ENCODE measurements at regions not wholly inside any gene's neighbourhood (a gene's known extent, or its start where the extent isn't known, plus 50 kb on each side); places are given as distances from the start of the nearest gene placed in this dataset.

DNA sequence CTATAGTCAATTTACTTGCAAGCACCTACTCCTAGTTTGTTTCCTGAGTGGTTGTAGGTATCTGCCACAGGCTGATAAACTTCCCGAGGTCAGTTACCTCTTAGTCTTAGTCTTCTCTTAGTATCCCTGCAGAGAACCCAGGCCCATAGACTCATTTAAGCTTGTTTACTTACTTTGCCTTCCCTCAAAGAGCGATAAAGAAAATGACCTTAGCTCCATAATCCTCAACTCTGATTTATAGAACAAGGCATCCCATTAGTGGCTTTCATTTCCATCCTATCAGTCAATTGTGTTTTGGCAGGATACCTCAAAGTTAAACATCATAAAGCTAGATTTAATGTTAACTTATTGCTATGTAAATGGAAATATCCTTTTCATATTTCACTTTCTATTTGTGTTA, 119.7 kb downstream of the UCHL5 start:
- no peak for DNase-seq (ENCODE audit: low read depth)

DNA sequence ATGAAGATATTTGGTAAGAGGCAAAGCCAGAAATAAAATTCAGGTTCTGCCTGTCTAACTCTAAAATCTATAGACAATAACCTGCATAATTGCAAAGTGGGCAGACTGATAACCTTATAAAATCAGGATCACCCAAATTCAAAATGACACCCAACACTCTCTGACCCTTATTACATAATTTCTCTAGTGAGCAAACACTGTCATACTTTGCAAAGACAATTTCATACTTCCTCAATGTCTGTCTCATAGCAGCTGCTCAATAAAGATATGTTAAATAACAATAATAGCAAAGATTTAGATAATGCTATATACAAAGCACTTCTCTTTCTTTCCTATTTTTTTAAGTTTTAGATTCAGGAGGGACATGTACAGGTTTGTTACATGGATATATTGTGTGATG, 118.5 kb downstream of the UCHL5 start:
- no peak for TF ChIP-seq CTCF (IDR thresholded peaks at IDR 0.05; ENCODE audit: control insufficient read depth, insufficient read depth, low read depth, low read length, missing control alignments)
- no peak overlapping the region for H3K4me3 ChIP-seq (ENCODE audit: control insufficient read depth, low read depth, low read length)
- no peak for DNase-seq (ENCODE audit: low read depth)

More for the DNA sequence above, 119.7 kb downstream of the UCHL5 start:
- H3K4me3 ChIP-seq (ENCODE audit: control insufficient read depth, low read depth, low read length): no peak overlapping the region
- no peak for TF ChIP-seq CTCF (IDR thresholded peaks at IDR 0.05; ENCODE audit: control insufficient read depth, insufficient read depth, low read depth, low read length, missing control alignments)

DNA sequence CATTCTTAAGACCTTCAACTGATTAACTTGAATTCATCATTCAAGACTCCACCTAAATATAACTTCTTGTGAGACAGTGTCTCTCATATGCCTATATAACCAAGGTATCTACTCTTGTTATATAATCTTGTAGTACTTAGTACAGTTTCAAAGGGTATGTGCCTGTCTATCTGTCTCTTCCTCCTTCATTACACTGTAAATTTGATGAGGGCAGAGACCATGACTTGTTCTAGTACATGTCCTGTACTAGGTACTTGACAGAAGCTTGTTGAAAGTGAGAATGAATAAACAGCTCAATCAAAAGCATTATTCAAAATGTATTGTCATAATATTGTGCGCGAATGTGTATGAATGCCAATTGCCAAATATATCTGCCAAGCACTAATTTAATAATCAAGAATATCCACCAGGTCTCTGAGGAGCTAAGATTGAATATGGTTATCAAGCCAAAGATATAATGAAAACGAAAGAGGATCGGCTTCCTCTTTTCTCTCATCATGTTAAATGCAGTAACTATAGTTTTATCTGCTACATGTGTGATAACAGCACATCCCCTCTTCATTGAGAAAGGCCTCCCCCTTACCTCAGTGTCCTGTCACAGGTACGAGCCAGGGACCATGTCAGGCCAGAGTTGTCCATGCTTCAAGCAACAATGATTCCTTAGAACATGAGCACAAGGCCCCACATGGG, 117.3 kb downstream of the UCHL5 start:
- DNase-seq (ENCODE audit: low read depth): no peak
- TF ChIP-seq CTCF (IDR thresholded peaks at IDR 0.05; ENCODE audit: control insufficient read depth, insufficient read depth, low read depth, low read length, missing control alignments): no peak
- no peak overlapping the region for H3K4me3 ChIP-seq (ENCODE audit: control insufficient read depth, low read depth, low read length)

DNA sequence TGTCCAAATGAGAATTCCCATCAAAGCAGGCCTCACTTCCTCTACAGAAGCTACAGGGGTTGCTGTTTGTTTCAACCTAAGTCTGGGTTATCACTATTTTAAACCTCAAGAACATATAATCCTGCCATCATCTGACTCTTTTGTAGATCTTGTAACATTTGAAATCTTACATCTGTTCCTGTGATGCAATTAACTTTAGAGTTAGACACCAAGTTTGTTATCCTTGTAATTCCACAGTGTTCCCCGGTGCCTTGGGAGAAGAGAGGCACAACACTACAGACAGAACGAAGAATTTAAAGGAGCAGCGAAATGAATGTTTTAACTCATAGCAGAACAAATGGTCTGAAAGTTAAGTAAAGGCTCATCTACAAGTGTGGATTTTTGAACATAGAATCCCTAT, 116.1 kb downstream of the UCHL5 start:
- no peak for TF ChIP-seq CTCF (IDR thresholded peaks at IDR 0.05; ENCODE audit: control insufficient read depth, insufficient read depth, low read depth, low read length, missing control alignments)
- no peak overlapping the region for H3K4me3 ChIP-seq (ENCODE audit: control insufficient read depth, low read depth, low read length)
- no peak for DNase-seq (ENCODE audit: low read depth)

GRCh38 chr1:192943522-192943921, 115.6 kb downstream of the UCHL5 start:
- DNase-seq (ENCODE audit: low read depth): no peak
- H3K4me3 ChIP-seq (ENCODE audit: control insufficient read depth, low read depth, low read length): no peak overlapping the region
- TF ChIP-seq CTCF (IDR thresholded peaks at IDR 0.05; ENCODE audit: control insufficient read depth, insufficient read depth, low read depth, low read length, missing control alignments): no peak

GRCh38 chr1:192945390-192946130, 113.6 kb downstream of the UCHL5 start:
- no peak for TF ChIP-seq CTCF (IDR thresholded peaks at IDR 0.05; ENCODE audit: control insufficient read depth, insufficient read depth, low read depth, low read length, missing control alignments)
- DNase-seq (ENCODE audit: low read depth): no peak
- no peak overlapping the region for H3K4me3 ChIP-seq (ENCODE audit: control insufficient read depth, low read depth, low read length)

Data from AG09309 (cell line).